SU-DHL-6 (cell line): ENCODE measurements at regions not wholly inside any gene's neighbourhood (a gene's known extent, or its start where the extent isn't known, plus 50 kb on each side); places are given as distances from the start of the nearest gene placed in this dataset.

Source experiments
- H2AFZ ChIP-seq: fragments of 200-600 bp; sonication (generic); 2 replicates; pipeline ENCODE4 v1.6.1; 2014; ENCODE audit warnings: low read depth, mild to moderate bottlenecking, moderate library complexity, mixed read lengths, antibody characterized with exemption, low read length; ENCODE audit not compliant: severe bottlenecking
- H3F3A ChIP-seq: fragments of 200-600 bp; shearing (Covaris generic); 2 replicates; pipeline ENCODE4 v1.6.0; 2016; ENCODE audit warnings: antibody characterized with exemption, mild to moderate bottlenecking; ENCODE audit not compliant: insufficient read depth
- H3K27ac ChIP-seq: fragments of 200-600 bp; sonication (generic); 2 replicates; pipeline ENCODE4 v1.5.1; 2016; ENCODE audit warnings: low read depth, mild to moderate bottlenecking, low read length, moderate library complexity, mixed read lengths
- H3K27me3 ChIP-seq: fragments of 200-600 bp; sonication (generic), shearing (Covaris generic); 2 replicates; pipeline ENCODE4 v1.6.0; 2014; ENCODE audit warnings: mild to moderate bottlenecking, low read length
- H3K36me3 ChIP-seq: fragments of 200-600 bp; sonication (generic); 2 replicates; pipeline ENCODE4 v1.6.1; 2014; ENCODE audit warnings: mild to moderate bottlenecking, low read length, mixed read lengths
- H3K4me2 ChIP-seq: fragments of 300-600, 200-600 bp; shearing (Covaris generic), sonication (generic); 2 replicates; pipeline ENCODE4 v1.6.0; 2014; ENCODE audit warnings: low read length, low read depth, mild to moderate bottlenecking; ENCODE audit not compliant: poor library complexity, severe bottlenecking
- H3K4me3 ChIP-seq: fragments of 200-600 bp; sonication (generic); 2 replicates; pipeline ENCODE4 v1.5.1; 2014; ENCODE audit warnings: antibody characterized with exemption, low read length, mild to moderate bottlenecking, mixed read lengths; ENCODE audit not compliant: insufficient read depth, poor library complexity, severe bottlenecking
- H3K79me2 ChIP-seq: fragments of 200-600 bp; sonication (generic); 2 replicates; pipeline ENCODE4 v1.6.1; 2014; ENCODE audit warnings: mild to moderate bottlenecking, low read length, moderate library complexity; ENCODE audit not compliant: insufficient read depth
- H3K9ac ChIP-seq: fragments of 200-600 bp; sonication (generic); 2 replicates; pipeline ENCODE4 v1.7.0; 2014; ENCODE audit warnings: mild to moderate bottlenecking, low read length
- H3K9me2 ChIP-seq: fragments of 200-600 bp; sonication (generic); replicated peaks from 2 replicates; pipeline ENCODE4 v1.6.1; 2014; ENCODE audit warnings: low read length; ENCODE audit not compliant: insufficient read depth
- H3K9me3 ChIP-seq: fragments of 200-600 bp; sonication (generic); 2 replicates; pipeline ENCODE4 v1.6.1; 2014; ENCODE audit warnings: low read length, mixed read lengths; ENCODE audit not compliant: insufficient read depth
- H4K20me1 ChIP-seq: fragments of 200-600 bp; sonication (generic); 2 replicates; pipeline ENCODE4 v1.6.1; 2014; ENCODE audit warnings: low read depth, mild to moderate bottlenecking, antibody characterized with exemption, low read length, moderate library complexity, mixed read lengths
- EZH2phosphoT487 ChIP-seq: fragments of 200-600 bp; sonication (generic), shearing (Covaris generic); conservative IDR thresholded peaks from 2 replicates; pipeline ENCODE4 v1.6.1; 2018; ENCODE audit warnings: mild to moderate bottlenecking, antibody characterized with exemption, low read length, moderate library complexity, mixed read lengths
- TF ChIP-seq, protein P1 (sequence below): fragments of 200-600 bp; sonication (generic); IDR thresholded peaks from one replicate; pipeline ENCODE4 v1.5.1; 2017; ENCODE audit warnings: antibody characterized with exemption, mild to moderate bottlenecking, low read length, moderate library complexity; ENCODE audit not compliant: insufficient read depth, poor library complexity, severe bottlenecking

- no peak overlapping the region for H3K4me3 ChIP-seq
- H2AFZ ChIP-seq: no peak overlapping the region
- no peaks in the 10 kb centered on the region for H3K9me3 ChIP-seq
- no peaks in the 10 kb centered on the region for H3F3A ChIP-seq
- H3K9me2 ChIP-seq: no peaks in the 10 kb centered on the region
- no peaks in the 10 kb centered on the region for H4K20me1 ChIP-seq
- no peaks in the 10 kb centered on the region for H3K79me2 ChIP-seq
- no peak overlapping the region for H3K27ac ChIP-seq
- no peak overlapping the region for H3K9ac ChIP-seq
- no peaks in the 10 kb centered on the region for H3K36me3 ChIP-seq
- peaks cover 1% of the 10 kb centered on the region; the same call in 1 of the 2 replicates for H3K27me3 ChIP-seq
- no peak overlapping the region for H3K4me2 ChIP-seq
- TF ChIP-seq, protein P1, sequence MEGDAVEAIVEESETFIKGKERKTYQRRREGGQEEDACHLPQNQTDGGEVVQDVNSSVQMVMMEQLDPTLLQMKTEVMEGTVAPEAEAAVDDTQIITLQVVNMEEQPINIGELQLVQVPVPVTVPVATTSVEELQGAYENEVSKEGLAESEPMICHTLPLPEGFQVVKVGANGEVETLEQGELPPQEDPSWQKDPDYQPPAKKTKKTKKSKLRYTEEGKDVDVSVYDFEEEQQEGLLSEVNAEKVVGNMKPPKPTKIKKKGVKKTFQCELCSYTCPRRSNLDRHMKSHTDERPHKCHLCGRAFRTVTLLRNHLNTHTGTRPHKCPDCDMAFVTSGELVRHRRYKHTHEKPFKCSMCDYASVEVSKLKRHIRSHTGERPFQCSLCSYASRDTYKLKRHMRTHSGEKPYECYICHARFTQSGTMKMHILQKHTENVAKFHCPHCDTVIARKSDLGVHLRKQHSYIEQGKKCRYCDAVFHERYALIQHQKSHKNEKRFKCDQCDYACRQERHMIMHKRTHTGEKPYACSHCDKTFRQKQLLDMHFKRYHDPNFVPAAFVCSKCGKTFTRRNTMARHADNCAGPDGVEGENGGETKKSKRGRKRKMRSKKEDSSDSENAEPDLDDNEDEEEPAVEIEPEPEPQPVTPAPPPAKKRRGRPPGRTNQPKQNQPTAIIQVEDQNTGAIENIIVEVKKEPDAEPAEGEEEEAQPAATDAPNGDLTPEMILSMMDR: no peak
- no peak for TF ChIP-seq EZH2phosphoT487
These were observed 589.2 kb upstream of the SALL3 start for GRCh38 chr18:78390348-78390951.

DNA sequence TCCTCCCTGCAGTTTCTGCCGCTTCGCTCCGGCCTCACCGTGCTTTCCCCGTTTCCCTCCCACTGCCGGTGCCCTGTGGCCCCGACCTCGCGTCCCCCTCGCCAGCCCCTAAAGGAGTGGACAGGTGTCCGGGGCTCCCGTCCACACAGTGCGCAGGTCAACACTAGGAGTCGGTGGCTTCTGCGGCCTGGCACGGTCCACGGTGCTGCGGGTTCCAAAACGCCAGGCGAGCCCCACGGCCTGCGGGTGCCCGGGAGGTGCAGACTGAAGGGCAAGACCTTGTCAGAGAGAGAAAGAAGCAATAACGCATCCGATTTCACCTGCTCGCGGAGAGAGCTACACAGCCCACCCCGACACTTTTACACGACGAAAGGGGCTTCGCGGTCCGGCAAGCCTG is 588.7 kb upstream of the SALL3 start:
- Histone ChIP-seq H3K27ac (no peak overlapping the region), H3K36me3 (no peaks in the 10 kb centered on the region), H4K20me1 (no peaks in the 10 kb centered on the region), H3K9me3 (no peaks in the 10 kb centered on the region), H3K79me2 (no peaks in the 10 kb centered on the region), H3F3A (no peaks in the 10 kb centered on the region), H3K4me3 (no peak overlapping the region), H2AFZ (no peak overlapping the region), H3K9ac (no peak overlapping the region), H3K9me2 (no peaks in the 10 kb centered on the region), H3K27me3 (no peaks in the 10 kb centered on the region; the same call in 1 of the 2 replicates), H3K4me2 (no peak overlapping the region)
- TF ChIP-seq, protein P1: no peak
- TF ChIP-seq EZH2phosphoT487: no peak

DNA sequence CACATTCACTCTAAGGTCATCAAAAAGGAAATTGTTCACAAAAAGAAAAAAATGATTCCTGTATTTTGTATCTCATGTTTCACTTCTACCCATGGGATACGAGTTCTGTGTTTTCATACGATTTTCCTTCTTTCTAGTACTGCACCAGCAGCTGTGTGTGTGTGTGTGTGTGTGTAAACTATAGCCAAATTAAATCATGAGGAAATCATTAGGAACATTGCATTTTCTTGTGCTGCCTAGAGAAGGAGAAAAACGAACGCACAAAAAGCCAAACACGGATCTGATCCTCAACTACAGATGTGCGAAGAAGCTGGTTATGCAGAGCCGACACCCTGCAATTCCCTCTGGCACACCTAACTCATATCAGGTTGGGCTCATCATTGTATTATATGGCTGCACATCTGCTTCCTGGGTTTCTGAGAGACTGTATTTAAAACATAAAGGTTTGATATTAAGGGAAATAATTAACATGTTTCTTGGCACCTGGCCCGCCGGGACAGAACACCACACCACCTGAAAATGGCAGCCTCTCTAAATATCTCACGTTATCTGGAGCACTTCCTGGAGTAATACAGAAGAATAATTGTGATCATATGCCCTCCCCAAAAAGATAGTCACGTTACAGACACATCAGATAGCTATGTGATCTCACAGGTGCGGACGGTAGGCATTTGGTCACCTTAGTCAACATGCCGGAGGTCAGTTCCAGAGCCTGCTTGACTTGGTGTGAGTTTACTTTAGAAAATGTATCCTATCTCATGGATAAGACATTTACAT is 586.3 kb upstream of the SALL3 start:
- Histone ChIP-seq H3K27me3 (no peaks in the 10 kb centered on the region), H3K4me2 (no peak overlapping the region), H3F3A (no peaks in the 10 kb centered on the region), H3K36me3 (no peaks in the 10 kb centered on the region), H3K79me2 (no peaks in the 10 kb centered on the region), H2AFZ (no peak overlapping the region), H3K4me3 (no peak overlapping the region), H3K9me2 (no peaks in the 10 kb centered on the region), H3K27ac (no peak overlapping the region), H4K20me1 (no peaks in the 10 kb centered on the region), H3K9ac (no peak overlapping the region), H3K9me3 (no peaks in the 10 kb centered on the region)
- TF ChIP-seq, protein P1: no peak
- TF ChIP-seq EZH2phosphoT487: no peak
